Trophoblast cell (in vitro differentiated cells and primary cell): ENCODE measurements at regions not wholly inside any gene's neighbourhood (a gene's known extent, or its start where the extent isn't known, plus 50 kb on each side); places are given as distances from the start of the nearest gene placed in this dataset.

Source experiments
- DNase-seq, 2 donors: peaks; one replicate each; pipeline ENCODE4 v3.0.0-alpha.2; 2016
- H2AFZ ChIP-seq: 2 replicates; pipeline ENCODE4 v1.6.1; 2013; ENCODE audit warnings: low read length, moderate library complexity, mild to moderate bottlenecking; ENCODE audit not compliant: insufficient read depth, poor library complexity
- H2AK5ac ChIP-seq: 2 replicates; pipeline ENCODE4 v1.6.1; 2013; ENCODE audit warnings: mild to moderate bottlenecking, low read length
- H2BK120ac ChIP-seq: 2 replicates; pipeline ENCODE4 v1.6.1; 2013; ENCODE audit warnings: low read length, mild to moderate bottlenecking, moderate library complexity; ENCODE audit not compliant: insufficient read depth, poor library complexity
- H2BK12ac ChIP-seq: 2 replicates; pipeline ENCODE4 v1.6.1; 2013; ENCODE audit warnings: mild to moderate bottlenecking, low read length, moderate library complexity
- H2BK5ac ChIP-seq: 2 replicates; pipeline ENCODE4 v1.6.1; 2013; ENCODE audit warnings: low read length, low read depth, moderate library complexity, mild to moderate bottlenecking; ENCODE audit not compliant: poor library complexity
- H3K14ac ChIP-seq: 2 replicates; pipeline ENCODE4 v1.6.1; 2013; ENCODE audit warnings: mild to moderate bottlenecking, low read length
- H3K18ac ChIP-seq: 2 replicates; pipeline ENCODE4 v1.6.1; 2013; ENCODE audit warnings: mild to moderate bottlenecking, low read length
- H3K23ac ChIP-seq: 2 replicates; pipeline ENCODE4 v1.6.1; 2013; ENCODE audit warnings: low read length
- H3K27ac ChIP-seq: 2 replicates; pipeline ENCODE4 v1.5.1; 2013; ENCODE audit warnings: low read depth, mild to moderate bottlenecking, inconsistent platforms, low read length, moderate library complexity
- H3K27me3 ChIP-seq: 2 replicates; pipeline ENCODE4 v1.6.1; 2013; ENCODE audit warnings: inconsistent platforms, mild to moderate bottlenecking, low read length, moderate library complexity; ENCODE audit not compliant: insufficient read depth
- H3K36me3 ChIP-seq, 2 experiments: 1 replicate in 1 of 2; 2 replicates in 1 of 2; pipeline ENCODE4 v1.6.1; 2013; ENCODE audit warnings: low read length in 2 of 2, mild to moderate bottlenecking in 2 of 2, moderate library complexity in 1 of 2; ENCODE audit not compliant: insufficient read depth in 2 of 2, control insufficient read depth in 1 of 2
- H3K4ac ChIP-seq: 2 replicates; pipeline ENCODE4 v1.6.1; 2013; ENCODE audit warnings: low read depth, mild to moderate bottlenecking, low read length, moderate library complexity
- H3K4me1 ChIP-seq, 2 experiments: 1 replicate in 1 of 2; 2 replicates in 1 of 2; pipeline ENCODE4 v1.6.1; 2013; ENCODE audit warnings: low read length in 2 of 2, mild to moderate bottlenecking in 2 of 2, moderate library complexity in 1 of 2; ENCODE audit not compliant: insufficient read depth in 2 of 2, control insufficient read depth in 1 of 2
- H3K4me2 ChIP-seq: 2 replicates; pipeline ENCODE4 v1.6.1; 2013; ENCODE audit warnings: inconsistent platforms, mild to moderate bottlenecking, low read length, moderate library complexity
- H3K4me3 ChIP-seq: 2 replicates; pipeline ENCODE4 v1.5.1; 2013; ENCODE audit warnings: mild to moderate bottlenecking, low read depth, low read length, inconsistent platforms
- H3K79me1 ChIP-seq: one replicate; pipeline ENCODE4 v1.6.1; 2013; ENCODE audit warnings: low read length
- H3K79me2 ChIP-seq: 2 replicates; pipeline ENCODE4 v1.6.1; 2013; ENCODE audit warnings: low read length, mild to moderate bottlenecking; ENCODE audit not compliant: control insufficient read depth, insufficient read depth, poor library complexity
- H3K9ac ChIP-seq: 2 replicates; pipeline ENCODE4 v1.6.1; 2013; ENCODE audit warnings: mild to moderate bottlenecking, low read length
- H3K9me3 ChIP-seq: 2 replicates; pipeline ENCODE4 v1.6.1; 2013; ENCODE audit warnings: low read depth, mild to moderate bottlenecking, control low read depth, inconsistent platforms, low read length; ENCODE audit not compliant: insufficient read depth
- H4K12ac ChIP-seq: 2 replicates; pipeline ENCODE4 v1.6.1; 2013; ENCODE audit warnings: low read depth, mild to moderate bottlenecking, low read length, moderate library complexity
- H4K8ac ChIP-seq: 2 replicates; pipeline ENCODE4 v1.6.1; 2013; ENCODE audit warnings: low read depth, mild to moderate bottlenecking, low read length, moderate library complexity
- H4K91ac ChIP-seq: one replicate; pipeline ENCODE4 v1.6.1; 2013; ENCODE audit warnings: low read depth, mild to moderate bottlenecking, low read length, moderate library complexity
- WGBS: extraction: QIAGEN DNeasy Blood & Tissue Kit; methylation state at CpG from one replicate; pipeline ENCODE4 v1.1.7; 2013; ENCODE audit warnings: missing lambda C conversion rate; ENCODE audit not compliant: insufficient read length, insufficient coverage; ENCODE audit errors: extremely low coverage; 5-methylcytosine and 5-hydroxymethylcytosine counted together

- Histone ChIP-seq H3K36me3 (no peaks in the 10 kb centered on the region), H3K23ac (no peak overlapping the region), H3K27ac (no peak overlapping the region), H4K91ac (no peak overlapping the region), H2AK5ac (no peak overlapping the region), H3K9ac (no peak overlapping the region), H2BK120ac (no peak overlapping the region), H3K27me3 (no peaks in the 10 kb centered on the region), H3K79me2 (no peaks in the 10 kb centered on the region), H3K79me1 (no peaks in the 10 kb centered on the region), H3K4ac (no peak overlapping the region), H3K4me1 (no peaks in the 10 kb centered on the region), H3K4me2 (no peak overlapping the region), H3K4me3 (no peak overlapping the region), H2BK12ac (no peak overlapping the region), H3K14ac (no peak overlapping the region), H2BK5ac (no peak overlapping the region), H4K8ac (no peak overlapping the region), H4K12ac (no peak overlapping the region), H3K18ac (no peak overlapping the region), H3K9me3 (no peaks in the 10 kb centered on the region), H2AFZ (no peak overlapping the region)
- no CpG with 5 or more reads among the region's 5 CpGs for WGBS
- no peak for DNase-seq
Observed at GRCh38 chr12:25811656-25812126, 146.8 kb upstream of the RASSF8 start.

- Histone ChIP-seq H3K4me1 (no peaks in the 10 kb centered on the region), H4K12ac (no peak overlapping the region), H2BK120ac (no peak overlapping the region), H4K8ac (no peak overlapping the region), H3K27ac (no peak overlapping the region), H3K4me2 (no peak overlapping the region), H3K4me3 (no peak overlapping the region), H3K9me3 (no peaks in the 10 kb centered on the region), H2AFZ (no peak overlapping the region), H3K4ac (no peak overlapping the region), H3K79me1 (no peaks in the 10 kb centered on the region), H3K9ac (no peak overlapping the region), H3K27me3 (no peaks in the 10 kb centered on the region), H3K14ac (no peak overlapping the region), H3K79me2 (no peaks in the 10 kb centered on the region), H2AK5ac (no peak overlapping the region), H3K36me3 (no peaks in the 10 kb centered on the region), H3K18ac (no peak overlapping the region), H2BK5ac (no peak overlapping the region), H3K23ac (no peak overlapping the region), H4K91ac (no peak overlapping the region), H2BK12ac (no peak overlapping the region)
- no peak for DNase-seq
- no CpG with 5 or more reads among the region's 4 CpGs for WGBS
Observed at GRCh38 chr12:25812295-25812694, 146.2 kb upstream of the RASSF8 start.

GRCh38 chr12:25813843-25814242, 144.6 kb upstream of the RASSF8 start:
- no peak overlapping the region for H3K4me3 ChIP-seq
- no peak overlapping the region for H3K18ac ChIP-seq
- H4K8ac ChIP-seq, result no peak overlapping the region
- H2BK120ac ChIP-seq, result no peak overlapping the region
- no peaks in the 10 kb centered on the region for H3K79me2 ChIP-seq
- no peak overlapping the region for H3K27ac ChIP-seq
- no peak overlapping the region for H3K23ac ChIP-seq
- no peak overlapping the region for H3K14ac ChIP-seq
- DNase-seq, result no peak
- WGBS, result no CpG with 5 or more reads among the region's 5 CpGs
- H3K4me2 ChIP-seq, result no peak overlapping the region
- H3K4ac ChIP-seq, result no peak overlapping the region
- no peak overlapping the region for H4K12ac ChIP-seq
- H3K36me3 ChIP-seq, result no peaks in the 10 kb centered on the region
- no peak overlapping the region for H2AFZ ChIP-seq
- H2BK12ac ChIP-seq, result no peak overlapping the region
- H2BK5ac ChIP-seq, result no peak overlapping the region
- H3K9me3 ChIP-seq, result no peaks in the 10 kb centered on the region
- H4K91ac ChIP-seq, result no peak overlapping the region
- H3K27me3 ChIP-seq, result no peaks in the 10 kb centered on the region
- H3K9ac ChIP-seq, result no peak overlapping the region
- H3K79me1 ChIP-seq, result no peaks in the 10 kb centered on the region
- no peak overlapping the region for H2AK5ac ChIP-seq
- H3K4me1 ChIP-seq, result no peaks in the 10 kb centered on the region

GRCh38 chr12:25816637-25817036, 141.8 kb upstream of the RASSF8 start:
- no peak overlapping the region for H2BK5ac ChIP-seq
- H3K23ac ChIP-seq, result no peak overlapping the region
- H3K36me3 ChIP-seq, result no peaks in the 10 kb centered on the region
- H3K79me1 ChIP-seq, result no peaks in the 10 kb centered on the region
- no peak overlapping the region for H2AK5ac ChIP-seq
- H3K14ac ChIP-seq, result no peak overlapping the region
- H3K27me3 ChIP-seq, result no peaks in the 10 kb centered on the region
- no CpG with 5 or more reads among the region's 3 CpGs for WGBS
- no peaks in the 10 kb centered on the region for H3K9me3 ChIP-seq
- H4K91ac ChIP-seq, result no peak overlapping the region
- H3K4ac ChIP-seq, result no peak overlapping the region
- H3K4me1 ChIP-seq, result peaks cover 6% of the 10 kb centered on the region in 2 experiments
- H4K8ac ChIP-seq, result no peak overlapping the region
- H3K27ac ChIP-seq, result no peak overlapping the region
- H4K12ac ChIP-seq, result no peak overlapping the region
- no peaks in the 10 kb centered on the region for H3K79me2 ChIP-seq
- H3K9ac ChIP-seq, result no peak overlapping the region
- H3K18ac ChIP-seq, result no peak overlapping the region
- no peak overlapping the region for H3K4me2 ChIP-seq
- DNase-seq, result no peak
- no peak overlapping the region for H2AFZ ChIP-seq
- H3K4me3 ChIP-seq, result no peak overlapping the region
- H2BK12ac ChIP-seq, result no peak overlapping the region
- no peak overlapping the region for H2BK120ac ChIP-seq
